GM12891 (cell line): ENCODE measurements at regions not wholly inside any gene's neighbourhood (a gene's known extent, or its start where the extent isn't known, plus 50 kb on each side); places are given as distances from the start of the nearest gene placed in this dataset.

Source experiments
- POLR2A ChIP-seq: IDR thresholded peaks from 2 replicates; pipeline ENCODE4 v1.6.1; 2011; ENCODE audit warnings: low read depth, low read length, control low read depth
- TAF1 ChIP-seq: IDR thresholded peaks from 2 replicates; pipeline ENCODE4 v1.6.1; 2011; ENCODE audit warnings: low read depth, low read length, control low read depth

DNA sequence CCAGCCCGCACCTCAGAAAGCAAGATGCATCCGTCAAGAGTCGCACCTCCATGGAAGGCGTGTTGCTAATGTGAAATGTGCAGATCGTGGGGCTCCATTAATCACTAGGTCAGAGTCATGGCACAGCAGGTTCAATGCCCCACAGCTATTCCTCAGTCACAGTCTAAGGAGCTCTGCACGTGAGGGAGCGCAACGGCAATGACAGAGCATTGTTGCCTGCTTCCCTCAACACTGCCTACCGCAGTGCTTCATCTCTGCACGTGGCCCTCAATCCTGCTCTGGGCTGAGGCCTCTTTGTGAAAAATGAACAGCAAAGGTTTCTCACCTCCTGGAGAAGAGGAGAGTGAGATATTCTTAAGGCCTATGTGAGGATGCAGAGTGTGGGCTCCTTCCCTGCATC is 995.2 kb upstream of the TMEM132C start:
- no peak for TF ChIP-seq POLR2A
- TF ChIP-seq TAF1, result no peak
